ENCODE measurements at regions not wholly inside any gene's neighbourhood (a gene's known extent, or its start where the extent isn't known, plus 50 kb on each side); places are given as distances from the start of the nearest gene placed in this dataset.

GRCh38 chr14:101010293-101010692, 106.8 kb upstream of the RTL1 start (continued):
- TF ChIP-seq SMC3 (IDR thresholded peaks at IDR 0.05; ENCODE audit: low read depth, low read length) (no peak; the same call in 1 of the 2 replicates), SIN3A (IDR thresholded peaks at IDR 0.05; ENCODE audit: borderline replicate concordance, low read depth, low read length) (no peak), RXRA (IDR thresholded peaks at IDR 0.05; ENCODE audit: borderline replicate concordance, low read depth) (no peak), TAF1 (IDR thresholded peaks at IDR 0.05; ENCODE audit: borderline replicate concordance, low read depth, low read length) (no peak), GABPA (IDR thresholded peaks at IDR 0.05; ENCODE audit: low read depth) (no peak), PBX3 (IDR thresholded peaks at IDR 0.05) (no peak), POLR2AphosphoS5 (IDR thresholded peaks at IDR 0.05; ENCODE audit: low read depth, low read length) (no peak), NRF1 (IDR thresholded peaks at IDR 0.05; ENCODE audit: low read depth, low read length) (no peak), RAD21 (IDR thresholded peaks at IDR 0.05; ENCODE audit: low read length) (peak; percentile 45), JUND (IDR thresholded peaks at IDR 0.05) (no peak), TCF12 (IDR thresholded peaks at IDR 0.05) (no peak), USF2 (IDR thresholded peaks at IDR 0.05; ENCODE audit: borderline replicate concordance, low read depth, low read length) (no peak), EP300 (IDR thresholded peaks at IDR 0.05; ENCODE audit: borderline replicate concordance in 1 of 2, low read depth in 1 of 2, low read length in 1 of 2) (peak in 1 of 2 experiments; percentile 77; a peak in 2 of 4 replicates), MAX (IDR thresholded peaks at IDR 0.05; ENCODE audit: low read depth) (no peak), RCOR1 (IDR thresholded peaks at IDR 0.05; ENCODE audit: low read length) (peak; percentile 66; the same call in 1 of the 2 replicates), FOSL2 (IDR thresholded peaks at IDR 0.05; ENCODE audit: borderline replicate concordance, low read depth) (no peak), FOXJ3 (CRISPR knock-in tag; IDR thresholded peaks at IDR 0.05) (no peak), TEAD4 (IDR thresholded peaks at IDR 0.05; ENCODE audit: borderline replicate concordance, insufficient read depth) (no peak), USF1 (IDR thresholded peaks at IDR 0.05; ENCODE audit: borderline replicate concordance, low read depth) (no peak), IRF3 (IDR thresholded peaks at IDR 0.05; ENCODE audit: low read depth, low read length) (no peak), RFX5 (IDR thresholded peaks at IDR 0.05; ENCODE audit: low read length) (no peak)

All from SK-N-SH (cell line).